Neural progenitor cell (in vitro differentiated cells): ENCODE measurements at regions not wholly inside any gene's neighbourhood (a gene's known extent, or its start where the extent isn't known, plus 50 kb on each side); places are given as distances from the start of the nearest gene placed in this dataset.

Experiments
- DNase-seq: peaks from one replicate; pipeline ENCODE4 v3.0.0-alpha.2; 2016; ENCODE audit warnings: low spot score
- H2AFZ ChIP-seq: fragments of 200-600 bp; sonication (generic); replicated peaks from 2 replicates; pipeline ENCODE4 v1.6.1; 2016; ENCODE audit warnings: antibody characterized with exemption
- H3F3A ChIP-seq: fragments of 200-600 bp; sonication (generic); 2 replicates; pipeline ENCODE4 v1.6.1; 2016; ENCODE audit warnings: antibody characterized with exemption, low read depth
- H3K27ac ChIP-seq: fragments of 200-600 bp; sonication (generic); 2 replicates; pipeline ENCODE4 v1.5.1; 2016; ENCODE audit warnings: mild to moderate bottlenecking
- H3K27me3 ChIP-seq: fragments of 200-600 bp; sonication (generic); 2 replicates; pipeline ENCODE4 v1.6.1; 2016; ENCODE audit warnings: mild to moderate bottlenecking, moderate library complexity
- H3K36me3 ChIP-seq: fragments of 200-600 bp; sonication (generic); 2 replicates; pipeline ENCODE4 v1.5.1; 2016
- H3K4me1 ChIP-seq: fragments of 200-600 bp; sonication (generic); 2 replicates; pipeline ENCODE4 v1.6.1; 2016; ENCODE audit warnings: mixed run types
- H3K4me2 ChIP-seq: fragments of 200-600 bp; sonication (generic); 2 replicates; pipeline ENCODE4 v1.6.1; 2016
- H3K4me3 ChIP-seq: fragments of 200-600 bp; sonication (generic); 2 replicates; pipeline ENCODE4 v1.5.1; 2016
- H3K79me2 ChIP-seq: fragments of 200-600 bp; sonication (generic); 2 replicates; pipeline ENCODE4 v1.6.1; 2016; ENCODE audit warnings: low read depth
- H3K9ac ChIP-seq: fragments of 200-600 bp; sonication (generic); 2 replicates; pipeline ENCODE4 v1.6.1; 2016
- H3K9me3 ChIP-seq: fragments of 200-600 bp; sonication (generic); 2 replicates; pipeline ENCODE4 v1.5.1; 2016; ENCODE audit warnings: low read depth
- H4K20me1 ChIP-seq: fragments of 200-600 bp; sonication (generic); 2 replicates; pipeline ENCODE4 v1.6.1; 2016; ENCODE audit warnings: low read depth
- H3K27ac Mint-ChIP-seq: 3 replicates; pipeline ENCODE4 v1.8.0; 2021; ENCODE audit warnings: mixed read lengths
- H3K27me3 Mint-ChIP-seq: 2 replicates; pipeline ENCODE4 v1.8.0; 2022; ENCODE audit warnings: low read depth, mild to moderate bottlenecking, inconsistent platforms, moderate library complexity, mixed read lengths; ENCODE audit not compliant: insufficient read depth
- H3K36me3 Mint-ChIP-seq: 3 replicates; pipeline ENCODE4 v1.8.0; 2021; ENCODE audit warnings: mixed read lengths
- H3K4me1 Mint-ChIP-seq: 3 replicates; pipeline ENCODE4 v1.8.0; 2021; ENCODE audit warnings: mixed read lengths
- H3K4me3 Mint-ChIP-seq: 3 replicates; pipeline ENCODE4 v1.8.0; 2021; ENCODE audit warnings: mild to moderate bottlenecking, moderate library complexity, mixed read lengths
- H3K9me3 Mint-ChIP-seq: 3 replicates; pipeline ENCODE4 v1.8.0; 2020; ENCODE audit warnings: mixed read lengths
- CTCF ChIP-seq: fragments of 200-600 bp; sonication (generic); IDR thresholded peaks from 2 replicates; pipeline ENCODE4 v1.5.1; 2017; ENCODE audit warnings: antibody characterized with exemption, mild to moderate bottlenecking
- EZH2 ChIP-seq: fragments of 200-600 bp; sonication (generic); IDR thresholded peaks from 2 replicates; pipeline ENCODE4 v1.6.1; 2017; ENCODE audit warnings: antibody characterized with exemption, mild to moderate bottlenecking, moderate library complexity
- EZH2phosphoT487 ChIP-seq: fragments of 200-600 bp; sonication (generic); IDR thresholded peaks from 2 replicates; pipeline ENCODE4 v1.6.1; 2017; ENCODE audit warnings: antibody characterized with exemption

- H3K27me3 Mint-ChIP-seq: peaks cover 3% of the 10 kb centered on the region
- TF ChIP-seq EZH2phosphoT487: no peak
- no peak for TF ChIP-seq EZH2
- no peak for TF ChIP-seq CTCF
- H3K4me3 Mint-ChIP-seq: no peak overlapping the region
Measured at GRCh38 chr14:104368751-104369100, 210.8 kb upstream of the C14orf180 start.

GRCh38 chr14:104369208-104369607 lies 210.4 kb upstream of the C14orf180 start:
- H4K20me1 ChIP-seq: no peaks in the 10 kb centered on the region
- H3K79me2 ChIP-seq: no peaks in the 10 kb centered on the region
- DNase-seq: no peak
- no peak overlapping the region for H2AFZ ChIP-seq
- no peaks in the 10 kb centered on the region for H3K9me3 ChIP-seq
- Mint-ChIP-seq H3K27me3 (peaks cover 3% of the 10 kb centered on the region), H3K4me3 (no peak overlapping the region), H3K9me3 (no peaks in the 10 kb centered on the region), H3K27ac (no peak overlapping the region), H3K36me3 (no peaks in the 10 kb centered on the region), H3K4me1 (peaks cover 8% of the 10 kb centered on the region)
- H3K4me2 ChIP-seq: no peak overlapping the region
- H3K9ac ChIP-seq: no peak overlapping the region
- no peaks in the 10 kb centered on the region for H3K27me3 ChIP-seq
- no peak overlapping the region for H3K4me3 ChIP-seq
- H3K4me1 ChIP-seq: no peaks in the 10 kb centered on the region
- peaks cover 5% of the 10 kb centered on the region for H3F3A ChIP-seq
- no peaks in the 10 kb centered on the region for H3K36me3 ChIP-seq
- H3K27ac ChIP-seq: no peak overlapping the region
- no peak for TF ChIP-seq EZH2phosphoT487
- TF ChIP-seq EZH2: no peak
- TF ChIP-seq CTCF: no peak

More at GRCh38 chr14:104368751-104369100, 210.8 kb upstream of the C14orf180 start:
- Histone ChIP-seq H3K27me3 (no peaks in the 10 kb centered on the region), H3K9me3 (no peaks in the 10 kb centered on the region), H3K36me3 (no peaks in the 10 kb centered on the region), H3K4me2 (no peak overlapping the region), H2AFZ (no peak overlapping the region), H4K20me1 (no peaks in the 10 kb centered on the region), H3K4me1 (no peaks in the 10 kb centered on the region), H3F3A (peaks cover 5% of the 10 kb centered on the region), H3K9ac (no peak overlapping the region), H3K79me2 (no peaks in the 10 kb centered on the region), H3K27ac (no peak overlapping the region), H3K4me3 (no peak overlapping the region)
- Mint-ChIP-seq H3K36me3 (no peaks in the 10 kb centered on the region), H3K4me1 (peaks cover 8% of the 10 kb centered on the region), H3K9me3 (no peaks in the 10 kb centered on the region), H3K27ac (peak overlapping the region; percentile 37)
- DNase-seq: no peak

GRCh38 chr14:104370256-104370870 lies 209.2 kb upstream of the C14orf180 start:
- H3K4me1 Mint-ChIP-seq: peaks cover 8% of the 10 kb centered on the region
- peaks cover 5% of the 10 kb centered on the region for H3K27me3 Mint-ChIP-seq
- Histone ChIP-seq H3K79me2 (no peaks in the 10 kb centered on the region), H3K36me3 (no peaks in the 10 kb centered on the region), H3K27me3 (no peaks in the 10 kb centered on the region), H3K27ac (no peak overlapping the region), H2AFZ (no peak overlapping the region), H4K20me1 (no peaks in the 10 kb centered on the region), H3K4me3 (no peak overlapping the region), H3K9ac (no peak overlapping the region), H3K9me3 (no peaks in the 10 kb centered on the region), H3K4me1 (no peaks in the 10 kb centered on the region), H3F3A (peaks cover 5% of the 10 kb centered on the region), H3K4me2 (no peak overlapping the region)
- no peak for TF ChIP-seq EZH2
- TF ChIP-seq CTCF: peak; percentile 61
- H3K36me3 Mint-ChIP-seq: no peaks in the 10 kb centered on the region
- H3K4me3 Mint-ChIP-seq: no peak overlapping the region
- H3K27ac Mint-ChIP-seq: no peak overlapping the region
- H3K9me3 Mint-ChIP-seq: no peaks in the 10 kb centered on the region
- peak; percentile 72 for DNase-seq
